ENCODE measurements at regions not wholly inside any gene's neighbourhood (a gene's known extent, or its start where the extent isn't known, plus 50 kb on each side); places are given as distances from the start of the nearest gene placed in this dataset.

DNA sequence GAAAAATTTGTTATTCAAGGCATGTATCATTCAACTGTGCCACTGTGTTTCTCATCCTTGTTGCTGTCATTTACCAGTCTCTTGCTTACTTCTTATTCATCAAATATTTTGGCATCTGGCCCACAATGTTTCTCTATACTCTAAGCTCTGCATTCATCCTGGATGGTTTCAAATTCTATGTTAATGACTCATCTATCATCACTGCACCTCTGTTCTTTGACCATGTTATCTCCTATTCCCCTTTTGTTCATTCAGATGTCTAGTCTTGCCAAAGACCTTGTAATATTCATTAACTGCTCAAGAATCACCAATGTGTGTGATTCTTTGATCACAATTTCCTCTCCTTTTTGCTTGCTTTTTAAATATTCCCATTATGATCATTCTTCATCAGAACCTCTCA, 54.6 kb upstream of the PRKACB start:
- H3K4me1 ChIP-seq (ENCODE audit: control insufficient read depth, extremely low read depth, insufficient read depth, low read length), result peaks cover 21% of the 10 kb centered on the region
- H2AFZ ChIP-seq (ENCODE audit: control insufficient read depth, low read length), result no peak overlapping the region
- no peaks in the 10 kb centered on the region for H3K9me1 ChIP-seq (ENCODE audit: control insufficient read depth, extremely low read depth, insufficient read depth, low read length)
- H3K27ac ChIP-seq (ENCODE audit: control insufficient read depth, insufficient read depth, low read length), result no peak overlapping the region
- no peaks in the 10 kb centered on the region for H3K79me2 ChIP-seq (ENCODE audit: control insufficient read depth, insufficient read depth, low read length)
- no peak overlapping the region for H3K4me3 ChIP-seq (ENCODE audit: control insufficient read depth in 2 of 3, extremely low read depth in 1 of 3, insufficient read depth in 2 of 3, low read depth in 1 of 3, low read length in 3 of 3)
- TF ChIP-seq, protein P1, sequence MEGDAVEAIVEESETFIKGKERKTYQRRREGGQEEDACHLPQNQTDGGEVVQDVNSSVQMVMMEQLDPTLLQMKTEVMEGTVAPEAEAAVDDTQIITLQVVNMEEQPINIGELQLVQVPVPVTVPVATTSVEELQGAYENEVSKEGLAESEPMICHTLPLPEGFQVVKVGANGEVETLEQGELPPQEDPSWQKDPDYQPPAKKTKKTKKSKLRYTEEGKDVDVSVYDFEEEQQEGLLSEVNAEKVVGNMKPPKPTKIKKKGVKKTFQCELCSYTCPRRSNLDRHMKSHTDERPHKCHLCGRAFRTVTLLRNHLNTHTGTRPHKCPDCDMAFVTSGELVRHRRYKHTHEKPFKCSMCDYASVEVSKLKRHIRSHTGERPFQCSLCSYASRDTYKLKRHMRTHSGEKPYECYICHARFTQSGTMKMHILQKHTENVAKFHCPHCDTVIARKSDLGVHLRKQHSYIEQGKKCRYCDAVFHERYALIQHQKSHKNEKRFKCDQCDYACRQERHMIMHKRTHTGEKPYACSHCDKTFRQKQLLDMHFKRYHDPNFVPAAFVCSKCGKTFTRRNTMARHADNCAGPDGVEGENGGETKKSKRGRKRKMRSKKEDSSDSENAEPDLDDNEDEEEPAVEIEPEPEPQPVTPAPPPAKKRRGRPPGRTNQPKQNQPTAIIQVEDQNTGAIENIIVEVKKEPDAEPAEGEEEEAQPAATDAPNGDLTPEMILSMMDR (optimal IDR thresholded peaks at IDR 0.05 in 1 of 3, IDR thresholded peaks at IDR 0.05 in 1 of 3, conservative IDR thresholded peaks at IDR 0.05 in 1 of 3; ENCODE audit: extremely low read depth in 1 of 3, insufficient read depth in 2 of 3, low read length in 3 of 3), result no peak
- no peak for TF ChIP-seq EZH2 (IDR thresholded peaks at IDR 0.05; ENCODE audit: low read length)
- no peaks in the 10 kb centered on the region for H3K36me3 ChIP-seq (ENCODE audit: control insufficient read depth in 2 of 2, extremely low read depth in 1 of 2, insufficient read depth in 2 of 2, low read length in 2 of 2)
- no peaks in the 10 kb centered on the region for H3K27me3 ChIP-seq (ENCODE audit: control insufficient read depth, extremely low read depth, insufficient read depth, low read length)
- no peaks in the 10 kb centered on the region for H3K9me3 ChIP-seq (ENCODE audit: control insufficient read depth, low read depth, low read length)
- no peaks in the 10 kb centered on the region for H4K20me1 ChIP-seq (ENCODE audit: control insufficient read depth, extremely low read depth, insufficient read depth, low read length)
- dilution Hi-C loops (cut with MboI; ENCODE audit: extremely low pct_ligation_motif_present, low sequenced_read_pairs), result no loop called here
- DNase-seq (ENCODE audit: low read depth, low spot score) (peak; percentile 78), FAIRE-seq (peak; percentile 94)
- no peak overlapping the region for H3K9ac ChIP-seq (ENCODE audit: control insufficient read depth, extremely low read depth, insufficient read depth, low read length)
- H3K4me2 ChIP-seq (ENCODE audit: control insufficient read depth, extremely low read depth, insufficient read depth, low read depth, low read length), result no peak overlapping the region

DNA sequence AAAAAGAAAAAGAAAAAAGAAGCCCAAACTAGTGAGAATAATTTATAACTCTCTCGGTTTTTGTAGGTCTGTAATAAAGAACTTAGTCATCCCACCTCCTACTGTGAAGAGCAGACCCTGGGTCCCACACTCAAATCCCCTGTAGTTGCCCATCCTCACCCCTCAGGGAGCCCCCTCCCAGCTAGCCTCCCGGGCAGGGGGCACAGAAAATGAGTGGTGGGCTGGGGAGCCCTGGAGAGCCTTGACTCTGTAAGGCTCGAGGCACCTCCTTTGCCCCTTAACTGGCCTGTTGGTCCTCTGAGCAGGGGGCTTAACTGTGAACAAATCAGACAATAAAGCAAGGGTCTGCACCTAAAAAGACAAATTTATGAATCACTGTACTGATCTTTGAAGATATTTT, 57.5 kb upstream of the PRKACB start:
- no peaks in the 10 kb centered on the region for H4K20me1 ChIP-seq (ENCODE audit: control insufficient read depth, extremely low read depth, insufficient read depth, low read length)
- dilution Hi-C loops (cut with MboI; ENCODE audit: extremely low pct_ligation_motif_present, low sequenced_read_pairs), result no loop called here
- no peaks in the 10 kb centered on the region for H3K36me3 ChIP-seq (ENCODE audit: control insufficient read depth in 2 of 2, extremely low read depth in 1 of 2, insufficient read depth in 2 of 2, low read length in 2 of 2)
- H3K4me1 ChIP-seq (ENCODE audit: control insufficient read depth, extremely low read depth, insufficient read depth, low read length), result peaks cover 21% of the 10 kb centered on the region
- no peak overlapping the region for H2AFZ ChIP-seq (ENCODE audit: control insufficient read depth, low read length)
- H3K9me3 ChIP-seq (ENCODE audit: control insufficient read depth, low read depth, low read length), result no peaks in the 10 kb centered on the region
- H3K4me2 ChIP-seq (ENCODE audit: control insufficient read depth, extremely low read depth, insufficient read depth, low read depth, low read length), result no peak overlapping the region
- no peak overlapping the region for H3K4me3 ChIP-seq (ENCODE audit: control insufficient read depth in 2 of 3, extremely low read depth in 1 of 3, insufficient read depth in 2 of 3, low read depth in 1 of 3, low read length in 3 of 3)
- peaks cover 2% of the 10 kb centered on the region for H3K79me2 ChIP-seq (ENCODE audit: control insufficient read depth, insufficient read depth, low read length)
- no peak for TF ChIP-seq EZH2 (IDR thresholded peaks at IDR 0.05; ENCODE audit: low read length)
- TF ChIP-seq, protein P1 (optimal IDR thresholded peaks at IDR 0.05 in 1 of 3, IDR thresholded peaks at IDR 0.05 in 1 of 3, conservative IDR thresholded peaks at IDR 0.05 in 1 of 3; ENCODE audit: extremely low read depth in 1 of 3, insufficient read depth in 2 of 3, low read length in 3 of 3), result no peak
- H3K27ac ChIP-seq (ENCODE audit: control insufficient read depth, insufficient read depth, low read length), result no peak overlapping the region
- H3K9me1 ChIP-seq (ENCODE audit: control insufficient read depth, extremely low read depth, insufficient read depth, low read length), result no peaks in the 10 kb centered on the region
- no peak for DNase-seq (ENCODE audit: low read depth, low spot score)
- H3K27me3 ChIP-seq (ENCODE audit: control insufficient read depth, extremely low read depth, insufficient read depth, low read length), result no peaks in the 10 kb centered on the region
- peak; percentile 29 for FAIRE-seq
- H3K9ac ChIP-seq (ENCODE audit: control insufficient read depth, extremely low read depth, insufficient read depth, low read length), result no peak overlapping the region

Measured in keratinocyte (primary cell).